HEK293T (cell line): ENCODE measurements at regions not wholly inside any gene's neighbourhood (a gene's known extent, or its start where the extent isn't known, plus 50 kb on each side); places are given as distances from the start of the nearest gene placed in this dataset.

Source experiments
- BHLHE40 ChIP-seq: fragments of 450-650 bp; IDR thresholded peaks from 2 replicates; pipeline ENCODE4 v1.6.1; 2016; ENCODE audit warnings: mild to moderate bottlenecking, moderate library complexity, borderline replicate concordance
- ELF4 ChIP-seq: fragments of 450-650 bp; IDR thresholded peaks from 2 replicates; pipeline ENCODE4 v1.6.1; 2017; ENCODE audit warnings: antibody characterized with exemption
- FOXA1 ChIP-seq: fragments of 450-650 bp; IDR thresholded peaks from 2 replicates; pipeline ENCODE4 v1.6.1; 2016; ENCODE audit warnings: mild to moderate bottlenecking
- FOXM1 ChIP-seq: fragments of 450-650 bp; IDR thresholded peaks from 2 replicates; pipeline ENCODE4 v1.6.1; 2017; ENCODE audit warnings: mild to moderate bottlenecking, borderline replicate concordance
- HDGF ChIP-seq: fragments of 450-650 bp; IDR thresholded peaks from 2 replicates; pipeline ENCODE4 v1.6.1; 2017; ENCODE audit warnings: antibody characterized with exemption, borderline replicate concordance
- LEF1 ChIP-seq: fragments of 450-650 bp; IDR thresholded peaks from 2 replicates; pipeline ENCODE4 v1.6.1; 2017; ENCODE audit warnings: mild to moderate bottlenecking, borderline replicate concordance
- NFRKB ChIP-seq: fragments of 450-650 bp; IDR thresholded peaks from 2 replicates; pipeline ENCODE4 v1.6.1; 2016; ENCODE audit warnings: mild to moderate bottlenecking, moderate library complexity
- SP1 ChIP-seq: fragments of 450-650 bp; IDR thresholded peaks from 2 replicates; pipeline ENCODE4 v1.6.1; 2017
- TF ChIP-seq, protein P1 (sequence below): fragments of 450-650 bp; IDR thresholded peaks from 2 replicates; pipeline ENCODE4 v1.6.1; 2016

DNA sequence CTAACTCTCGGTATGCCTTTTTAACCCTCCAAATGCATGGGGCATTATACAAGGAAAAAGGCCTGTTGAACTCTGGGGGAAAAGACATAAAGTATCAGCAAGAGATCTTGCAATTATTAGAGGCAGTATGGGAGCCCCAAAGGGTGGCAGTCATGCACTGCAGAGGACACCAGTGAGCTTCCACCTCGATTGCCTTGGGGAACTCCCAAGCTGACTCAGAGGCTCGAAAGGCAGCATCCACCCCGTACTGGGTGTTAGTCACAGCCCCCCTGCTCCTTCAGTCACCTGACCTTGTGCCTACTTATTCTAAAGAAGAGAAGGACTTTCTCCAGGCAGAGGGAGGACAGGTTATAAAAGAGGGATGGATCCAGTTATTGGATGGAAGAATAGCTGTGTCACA, 781.4 kb upstream of the TMEM132C start:
- TF ChIP-seq ELF4 (no peak), FOXM1 (no peak), FOXA1 (no peak), NFRKB (no peak), BHLHE40 (no peak), LEF1 (no peak), SP1 (no peak), HDGF (no peak)
- TF ChIP-seq, protein P1, sequence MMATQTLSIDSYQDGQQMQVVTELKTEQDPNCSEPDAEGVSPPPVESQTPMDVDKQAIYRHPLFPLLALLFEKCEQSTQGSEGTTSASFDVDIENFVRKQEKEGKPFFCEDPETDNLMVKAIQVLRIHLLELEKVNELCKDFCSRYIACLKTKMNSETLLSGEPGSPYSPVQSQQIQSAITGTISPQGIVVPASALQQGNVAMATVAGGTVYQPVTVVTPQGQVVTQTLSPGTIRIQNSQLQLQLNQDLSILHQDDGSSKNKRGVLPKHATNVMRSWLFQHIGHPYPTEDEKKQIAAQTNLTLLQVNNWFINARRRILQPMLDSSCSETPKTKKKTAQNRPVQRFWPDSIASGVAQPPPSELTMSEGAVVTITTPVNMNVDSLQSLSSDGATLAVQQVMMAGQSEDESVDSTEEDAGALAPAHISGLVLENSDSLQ, result no peak
